HL-60 (cell line): ENCODE measurements at regions not wholly inside any gene's neighbourhood (a gene's known extent, or its start where the extent isn't known, plus 50 kb on each side); places are given as distances from the start of the nearest gene placed in this dataset.

Experiments
- POLR2AphosphoS5 ChIP-seq: IDR thresholded peaks from 2 replicates; pipeline ENCODE4 v1.6.1; 2012; ENCODE audit warnings: low read depth
- TF ChIP-seq, protein P1 (sequence below): IDR thresholded peaks from one replicate; pipeline ENCODE4 v1.5.1; 2011; ENCODE audit warnings: low read length, control low read depth, inconsistent platforms; ENCODE audit not compliant: insufficient read depth

- TF ChIP-seq, protein P1, sequence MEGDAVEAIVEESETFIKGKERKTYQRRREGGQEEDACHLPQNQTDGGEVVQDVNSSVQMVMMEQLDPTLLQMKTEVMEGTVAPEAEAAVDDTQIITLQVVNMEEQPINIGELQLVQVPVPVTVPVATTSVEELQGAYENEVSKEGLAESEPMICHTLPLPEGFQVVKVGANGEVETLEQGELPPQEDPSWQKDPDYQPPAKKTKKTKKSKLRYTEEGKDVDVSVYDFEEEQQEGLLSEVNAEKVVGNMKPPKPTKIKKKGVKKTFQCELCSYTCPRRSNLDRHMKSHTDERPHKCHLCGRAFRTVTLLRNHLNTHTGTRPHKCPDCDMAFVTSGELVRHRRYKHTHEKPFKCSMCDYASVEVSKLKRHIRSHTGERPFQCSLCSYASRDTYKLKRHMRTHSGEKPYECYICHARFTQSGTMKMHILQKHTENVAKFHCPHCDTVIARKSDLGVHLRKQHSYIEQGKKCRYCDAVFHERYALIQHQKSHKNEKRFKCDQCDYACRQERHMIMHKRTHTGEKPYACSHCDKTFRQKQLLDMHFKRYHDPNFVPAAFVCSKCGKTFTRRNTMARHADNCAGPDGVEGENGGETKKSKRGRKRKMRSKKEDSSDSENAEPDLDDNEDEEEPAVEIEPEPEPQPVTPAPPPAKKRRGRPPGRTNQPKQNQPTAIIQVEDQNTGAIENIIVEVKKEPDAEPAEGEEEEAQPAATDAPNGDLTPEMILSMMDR: no peak
- no peak for TF ChIP-seq POLR2AphosphoS5
Observed at GRCh38 chr7:127478461-127478860, 86.0 kb upstream of the ZNF800 start.
